ENCODE measurements at regions not wholly inside any gene's neighbourhood (a gene's known extent, or its start where the extent isn't known, plus 50 kb on each side); places are given as distances from the start of the nearest gene placed in this dataset.

- TF ChIP-seq, protein P1, sequence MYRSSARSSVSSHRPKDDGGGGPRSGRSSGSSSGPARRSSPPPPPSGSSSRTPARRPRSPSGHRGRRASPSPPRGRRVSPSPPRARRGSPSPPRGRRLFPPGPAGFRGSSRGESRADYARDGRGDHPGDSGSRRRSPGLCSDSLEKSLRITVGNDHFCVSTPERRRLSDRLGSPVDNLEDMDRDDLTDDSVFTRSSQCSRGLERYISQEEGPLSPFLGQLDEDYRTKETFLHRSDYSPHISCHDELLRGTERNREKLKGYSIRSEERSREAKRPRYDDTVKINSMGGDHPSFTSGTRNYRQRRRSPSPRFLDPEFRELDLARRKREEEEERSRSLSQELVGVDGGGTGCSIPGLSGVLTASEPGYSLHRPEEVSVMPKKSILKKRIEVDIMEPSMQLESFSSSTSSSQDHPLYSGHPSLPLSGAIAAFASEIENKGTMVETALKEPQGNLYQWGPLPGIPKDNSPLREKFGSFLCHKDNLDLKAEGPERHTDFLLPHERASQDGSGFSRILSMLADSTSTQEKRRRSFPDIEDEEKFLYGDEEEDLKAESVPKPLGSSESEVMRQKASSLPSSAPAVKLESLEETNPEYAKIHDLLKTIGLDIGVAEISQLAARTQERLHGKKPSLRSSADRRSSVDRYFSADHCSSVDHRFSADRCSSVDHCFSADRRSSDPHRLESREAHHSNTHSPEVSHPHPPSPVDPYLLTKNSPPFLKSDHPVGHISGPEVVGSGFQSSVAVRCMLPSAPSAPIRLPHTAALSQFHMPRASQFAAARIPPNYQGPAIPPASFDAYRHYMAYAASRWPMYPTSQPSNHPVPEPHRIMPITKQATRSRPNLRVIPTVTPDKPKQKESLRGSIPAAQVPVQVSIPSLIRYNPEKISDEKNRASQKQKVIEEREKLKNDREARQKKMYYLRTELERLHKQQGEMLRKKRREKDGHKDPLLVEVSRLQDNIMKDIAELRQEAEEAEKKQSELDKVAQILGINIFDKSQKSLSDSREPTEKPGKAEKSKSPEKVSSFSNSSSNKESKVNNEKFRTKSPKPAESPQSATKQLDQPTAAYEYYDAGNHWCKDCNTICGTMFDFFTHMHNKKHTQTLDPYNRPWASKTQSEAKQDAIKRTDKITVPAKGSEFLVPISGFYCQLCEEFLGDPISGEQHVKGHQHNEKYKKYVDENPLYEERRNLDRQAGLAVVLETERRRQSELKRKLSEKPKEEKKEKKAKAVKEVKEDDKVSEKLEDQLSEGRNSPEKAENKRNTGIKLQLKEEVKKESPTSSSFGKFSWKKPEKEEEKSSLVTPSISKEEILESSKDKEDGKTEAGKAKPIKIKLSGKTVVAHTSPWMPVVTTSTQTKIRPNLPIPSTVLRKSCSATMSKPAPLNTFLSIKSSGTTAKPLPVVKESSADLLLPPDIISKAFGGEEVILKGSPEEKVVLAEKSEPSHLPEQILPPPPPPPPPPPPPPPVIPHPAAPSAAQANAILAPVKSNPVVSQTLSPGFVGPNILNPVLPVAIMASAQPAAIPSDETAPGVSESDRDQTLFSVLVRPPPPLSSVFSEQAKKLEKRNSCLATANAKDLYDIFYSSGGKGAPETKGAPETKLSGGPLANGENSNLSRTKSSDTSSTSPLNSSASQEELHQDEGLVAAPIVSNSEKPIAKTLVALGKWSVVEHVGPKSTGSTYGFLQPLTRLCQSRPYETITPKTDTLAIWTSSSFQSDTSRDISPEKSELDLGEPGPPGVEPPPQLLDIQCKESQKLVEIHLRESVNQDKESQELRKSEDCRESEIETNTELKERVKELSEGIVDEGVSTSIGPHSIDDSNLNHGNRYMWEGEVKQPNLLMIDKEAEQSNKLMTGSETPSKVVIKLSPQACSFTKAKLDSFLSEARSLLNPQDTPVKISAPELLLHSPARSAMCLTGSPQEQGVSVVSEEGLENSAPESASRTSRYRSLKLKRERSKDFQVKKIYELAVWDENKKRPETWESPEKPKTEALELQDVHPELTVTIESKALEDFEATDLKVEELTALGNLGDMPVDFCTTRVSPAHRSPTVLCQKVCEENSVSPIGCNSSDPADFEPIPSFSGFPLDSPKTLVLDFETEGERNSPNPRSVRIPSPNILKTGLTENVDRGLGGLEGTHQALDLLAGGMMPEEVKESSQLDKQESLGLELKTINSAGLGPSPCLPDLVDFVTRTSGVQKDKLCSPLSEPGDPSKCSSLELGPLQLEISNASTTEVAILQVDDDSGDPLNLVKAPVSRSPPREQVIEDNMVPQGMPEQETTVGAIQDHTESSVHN (CRISPR knock-in tag; IDR thresholded peaks at IDR 0.05) = no peak
- TF ChIP-seq REST (IDR thresholded peaks at IDR 0.05; ENCODE audit: borderline replicate concordance in 1 of 2, low read depth in 1 of 2, low read length in 2 of 2) (no peak), PAF1 (CRISPR knock-in tag; IDR thresholded peaks at IDR 0.05) (no peak), FOXO4 (CRISPR knock-in tag; conservative IDR thresholded peaks at IDR 0.05) (no peak)
These were observed 486.6 kb upstream of the HS6ST1 start (continued) for GRCh38 chr2:128805237-128805636.
